WTC11 (cell line): ENCODE measurements at regions not wholly inside any gene's neighbourhood (a gene's known extent, or its start where the extent isn't known, plus 50 kb on each side); places are given as distances from the start of the nearest gene placed in this dataset.

Source experiments
- ATAC-seq: fragments of 200-7000 bp; cut with Tn5 transposase; 2 replicates; pipeline ENCODE4 v1.10.0; 2021; ENCODE audit warnings: mild to moderate bottlenecking, moderate library complexity
- CTCF ChIA-PET: fragments of 300-600 bp; sonication (Branson Sonifier 250); formaldehyde crosslinking; loops from one replicate; lab custom pipeline; 2021; ENCODE audit warnings: antibody characterized with exemption; lab: Charles Lee
- POLR2A ChIA-PET: fragments of 350-600 bp; sonication (Branson Sonifier 250); formaldehyde crosslinking; loops from one replicate; lab custom pipeline; 2021; ENCODE audit warnings: antibody characterized with exemption; lab: Charles Lee
- DNase-seq: peaks from one replicate; pipeline ENCODE4 v3.0.0; 2021; ENCODE audit warnings: low spot score
- H3K27ac Mint-ChIP-seq: 2 replicates; pipeline ENCODE4 v1.8.0; 2021; ENCODE audit warnings: mixed read lengths
- H3K27me3 Mint-ChIP-seq: 2 replicates; pipeline ENCODE4 v1.8.0; 2021; ENCODE audit warnings: low read depth, mild to moderate bottlenecking, moderate library complexity, mixed read lengths
- H3K36me3 Mint-ChIP-seq: 2 replicates; pipeline ENCODE4 v1.8.0; 2021; ENCODE audit warnings: mixed read lengths
- H3K4me1 Mint-ChIP-seq: 2 replicates; pipeline ENCODE4 v1.8.0; 2022; ENCODE audit warnings: mixed read lengths
- H3K4me3 Mint-ChIP-seq: 2 replicates; pipeline ENCODE4 v1.8.0; 2021; ENCODE audit warnings: mild to moderate bottlenecking, moderate library complexity, mixed read lengths
- H3K9me3 Mint-ChIP-seq: 2 replicates; pipeline ENCODE4 v1.8.0; 2021; ENCODE audit warnings: mixed read lengths
- ATF1 ChIP-seq: sonication (generic); formaldehyde crosslinking; IDR thresholded peaks from 2 replicates; pipeline ENCODE4 v1.8.1; 2023; ENCODE audit warnings: mild to moderate bottlenecking, moderate library complexity, missing genetic modification reagents
- CBFB ChIP-seq: sonication (generic); formaldehyde crosslinking; IDR thresholded peaks from 2 replicates; pipeline ENCODE4 v1.8.1; 2022; ENCODE audit warnings: mild to moderate bottlenecking, low read depth, missing genetic modification reagents
- CREB1 ChIP-seq: sonication (generic); formaldehyde crosslinking; IDR thresholded peaks from 2 replicates; pipeline ENCODE4 v1.8.0; 2023; ENCODE audit warnings: mild to moderate bottlenecking, missing genetic modification reagents
- GRHL2 ChIP-seq: fragments of 250-450 bp; sonication (Bioruptor Pico); IDR thresholded peaks from 2 replicates; pipeline ENCODE4 v1.8.0; 2022; ENCODE audit warnings: mild to moderate bottlenecking, moderate library complexity; ENCODE audit not compliant: insufficient replicate concordance, severe bottlenecking
- HMGA2 ChIP-seq: fragments of 250-450 bp; sonication (Bioruptor Pico); IDR thresholded peaks from 2 replicates; pipeline ENCODE4 v1.4.0; 2021; ENCODE audit warnings: mild to moderate bottlenecking, moderate library complexity
- KAT7 ChIP-seq: sonication (generic); formaldehyde crosslinking; IDR thresholded peaks from 2 replicates; pipeline ENCODE4 v1.8.1; 2023; ENCODE audit warnings: missing genetic modification reagents, mild to moderate bottlenecking, borderline replicate concordance
- NFE2L1 ChIP-seq: sonication (generic); formaldehyde crosslinking; IDR thresholded peaks from 2 replicates; pipeline ENCODE4 v1.8.1; 2023; ENCODE audit warnings: missing genetic modification reagents
- NR1H2 ChIP-seq: sonication (generic); formaldehyde crosslinking; IDR thresholded peaks from 2 replicates; pipeline ENCODE4 v1.9.0; 2021; ENCODE audit warnings: mild to moderate bottlenecking, moderate library complexity, missing genetic modification reagents
- RELA ChIP-seq: sonication (generic); formaldehyde crosslinking; IDR thresholded peaks from 2 replicates; pipeline ENCODE4 v1.8.1; 2022; ENCODE audit warnings: missing genetic modification reagents, mild to moderate bottlenecking, borderline replicate concordance
- SMAD3 ChIP-seq: sonication (generic); formaldehyde crosslinking; IDR thresholded peaks from 2 replicates; pipeline ENCODE4 v1.8.0; 2022; ENCODE audit warnings: missing genetic modification reagents, mild to moderate bottlenecking, borderline replicate concordance
- ZNF219 ChIP-seq: sonication (generic); formaldehyde crosslinking; IDR thresholded peaks from 2 replicates; pipeline ENCODE4 v1.8.0; 2023; ENCODE audit warnings: missing genetic modification reagents, mild to moderate bottlenecking, borderline replicate concordance
- ZNF423 ChIP-seq: fragments of 250-450 bp; sonication (Bioruptor Pico); IDR thresholded peaks from 2 replicates; pipeline ENCODE4 v2.1.2; 2022; ENCODE audit warnings: mild to moderate bottlenecking, moderate library complexity
- TF ChIP-seq, protein P1 (sequence below): sonication (generic); formaldehyde crosslinking; IDR thresholded peaks from 2 replicates; pipeline ENCODE4 v1.8.1; 2023; ENCODE audit warnings: mild to moderate bottlenecking, missing genetic modification reagents, moderate library complexity
- TF ChIP-seq, protein P2 (sequence below): fragments of 250-450 bp; sonication (Bioruptor Pico); conservative IDR thresholded peaks from 2 replicates; pipeline ENCODE4 v1.9.0; 2021; ENCODE audit warnings: mild to moderate bottlenecking
- TF ChIP-seq, protein P3 (sequence below): sonication (generic); formaldehyde crosslinking; IDR thresholded peaks from 2 replicates; pipeline ENCODE4 v1.8.1; 2023; ENCODE audit warnings: mild to moderate bottlenecking, missing genetic modification reagents
- TF ChIP-seq, protein P4 (sequence below): sonication (generic); formaldehyde crosslinking; IDR thresholded peaks from 2 replicates; pipeline ENCODE4 v1.8.1; 2023; ENCODE audit warnings: mild to moderate bottlenecking, missing genetic modification reagents, borderline replicate concordance
- TF ChIP-seq, protein P5 (sequence below): sonication (generic); formaldehyde crosslinking; IDR thresholded peaks from 2 replicates; pipeline ENCODE4 v1.8.0; 2022; ENCODE audit warnings: mild to moderate bottlenecking, missing genetic modification reagents
- TF ChIP-seq, protein P6 (sequence below): sonication (generic); formaldehyde crosslinking; IDR thresholded peaks from 2 replicates; pipeline ENCODE4 v1.8.0; 2022; ENCODE audit warnings: mild to moderate bottlenecking, missing genetic modification reagents
- TF ChIP-seq, protein P7 (sequence below): fragments of 250-450 bp; sonication (Bioruptor Pico); IDR thresholded peaks from 2 replicates; pipeline ENCODE4 v2.1.2; 2022; ENCODE audit warnings: mild to moderate bottlenecking, moderate library complexity
- TF ChIP-seq, protein P8 (sequence below): sonication (generic); formaldehyde crosslinking; IDR thresholded peaks from 2 replicates; pipeline ENCODE4 v1.8.0; 2023; ENCODE audit warnings: missing genetic modification reagents
- TF ChIP-seq, protein P9 (sequence below): fragments of 250-450 bp; sonication (Bioruptor Pico); IDR thresholded peaks from 2 replicates; pipeline ENCODE4 v1.9.0; 2021; ENCODE audit warnings: mild to moderate bottlenecking

DNA sequence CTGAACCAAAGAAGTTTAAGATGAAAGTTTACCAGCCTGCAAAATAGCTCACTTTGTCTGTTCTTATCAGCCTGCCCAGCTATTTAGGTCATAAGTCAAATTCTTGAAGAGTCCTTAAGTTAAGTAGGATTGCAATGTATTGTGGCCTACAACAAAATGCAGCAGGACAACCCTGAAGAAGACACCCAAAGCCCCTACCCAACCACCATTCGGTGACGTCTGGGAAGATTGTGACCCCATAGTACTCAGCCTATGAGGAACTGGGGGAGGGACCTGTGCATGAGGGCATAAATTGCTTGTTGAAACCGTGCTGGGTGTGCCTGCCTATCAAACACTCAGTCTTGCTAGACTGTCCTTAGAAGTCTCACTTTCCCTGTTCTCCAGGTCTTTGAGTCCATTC lies 50.5 kb upstream of the FDX1 start (continued):
- no peak for TF ChIP-seq RELA (CRISPR knock-in tag)
- TF ChIP-seq, protein P1, sequence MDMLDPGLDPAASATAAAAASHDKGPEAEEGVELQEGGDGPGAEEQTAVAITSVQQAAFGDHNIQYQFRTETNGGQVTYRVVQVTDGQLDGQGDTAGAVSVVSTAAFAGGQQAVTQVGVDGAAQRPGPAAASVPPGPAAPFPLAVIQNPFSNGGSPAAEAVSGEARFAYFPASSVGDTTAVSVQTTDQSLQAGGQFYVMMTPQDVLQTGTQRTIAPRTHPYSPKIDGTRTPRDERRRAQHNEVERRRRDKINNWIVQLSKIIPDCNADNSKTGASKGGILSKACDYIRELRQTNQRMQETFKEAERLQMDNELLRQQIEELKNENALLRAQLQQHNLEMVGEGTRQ (CRISPR knock-in tag) = no peak
- TF ChIP-seq, protein P2, sequence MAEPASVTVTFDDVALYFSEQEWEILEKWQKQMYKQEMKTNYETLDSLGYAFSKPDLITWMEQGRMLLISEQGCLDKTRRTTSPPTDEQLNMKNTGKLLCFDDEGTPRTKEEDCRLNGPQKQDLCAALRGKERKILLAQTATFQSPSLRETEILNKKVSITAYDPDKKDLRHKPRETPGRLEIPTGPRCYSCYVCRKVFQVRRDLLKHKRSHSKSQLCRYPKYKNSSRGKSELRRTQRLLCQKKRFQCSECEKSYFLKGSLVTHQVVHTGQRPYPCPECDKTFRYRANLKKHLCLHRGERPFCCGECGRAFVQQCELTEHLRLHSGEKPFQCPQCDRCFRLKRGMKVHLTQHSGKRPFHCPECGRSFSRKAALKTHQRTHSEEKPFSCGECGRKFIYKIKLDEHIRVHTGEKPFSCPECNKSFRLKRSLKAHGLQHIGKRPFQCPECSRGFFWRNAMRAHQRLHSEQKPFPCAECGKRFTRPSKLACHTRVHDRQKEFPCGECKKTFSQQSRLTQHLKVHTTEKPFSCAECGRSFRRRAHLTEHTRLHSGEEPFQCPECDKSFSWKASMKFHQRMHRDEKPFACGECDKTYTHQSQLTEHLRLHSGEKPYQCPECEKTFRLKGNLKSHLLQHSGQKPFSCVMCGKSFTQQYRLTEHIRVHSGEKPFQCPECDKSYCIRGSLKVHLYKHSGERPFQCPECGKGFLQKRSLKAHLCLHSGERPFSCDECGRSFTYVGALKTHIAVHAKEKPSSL (CRISPR knock-in tag) = no peak
- TF ChIP-seq NR1H2 = no peak

DNA sequence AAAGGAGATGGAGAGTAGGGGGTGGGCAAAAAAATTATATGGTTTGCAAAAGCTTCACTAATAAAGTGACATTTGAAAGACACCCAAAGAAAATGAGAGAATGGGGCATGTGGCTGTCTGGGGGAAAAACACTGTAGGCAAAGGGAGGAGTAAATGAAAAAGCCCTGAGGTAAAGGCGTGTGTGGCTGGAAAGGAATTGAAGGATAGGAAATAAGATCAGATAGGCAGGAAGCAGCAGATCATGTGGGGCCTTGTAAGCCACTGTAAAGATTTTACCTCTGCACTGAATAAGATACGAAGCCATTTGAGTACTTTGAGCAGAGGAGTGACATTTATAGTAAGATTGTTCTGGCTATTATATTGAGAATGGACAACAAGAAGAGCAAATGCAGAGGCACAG lies 49.8 kb upstream of the FDX1 start:
- ChIA-PET CTCF (no interaction called here), POLR2A (no interaction called here)
- Mint-ChIP-seq H3K36me3 (peaks cover 4% of the 10 kb centered on the region; the same call in 1 of the 2 replicates), H3K27me3 (no peaks in the 10 kb centered on the region), H3K4me3 (no peak overlapping the region), H3K27ac (no peak overlapping the region), H3K4me1 (peaks cover 9% of the 10 kb centered on the region), H3K9me3 (peaks cover 7% of the 10 kb centered on the region)
- DNase-seq (no peak), ATAC-seq (no peak)
- TF ChIP-seq, protein P3, sequence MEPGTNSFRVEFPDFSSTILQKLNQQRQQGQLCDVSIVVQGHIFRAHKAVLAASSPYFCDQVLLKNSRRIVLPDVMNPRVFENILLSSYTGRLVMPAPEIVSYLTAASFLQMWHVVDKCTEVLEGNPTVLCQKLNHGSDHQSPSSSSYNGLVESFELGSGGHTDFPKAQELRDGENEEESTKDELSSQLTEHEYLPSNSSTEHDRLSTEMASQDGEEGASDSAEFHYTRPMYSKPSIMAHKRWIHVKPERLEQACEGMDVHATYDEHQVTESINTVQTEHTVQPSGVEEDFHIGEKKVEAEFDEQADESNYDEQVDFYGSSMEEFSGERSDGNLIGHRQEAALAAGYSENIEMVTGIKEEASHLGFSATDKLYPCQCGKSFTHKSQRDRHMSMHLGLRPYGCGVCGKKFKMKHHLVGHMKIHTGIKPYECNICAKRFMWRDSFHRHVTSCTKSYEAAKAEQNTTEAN (CRISPR knock-in tag) = no peak
- TF ChIP-seq ZNF423 (CRISPR knock-in tag) = no peak
- no peak for TF ChIP-seq ZNF219
- TF ChIP-seq, protein P4, sequence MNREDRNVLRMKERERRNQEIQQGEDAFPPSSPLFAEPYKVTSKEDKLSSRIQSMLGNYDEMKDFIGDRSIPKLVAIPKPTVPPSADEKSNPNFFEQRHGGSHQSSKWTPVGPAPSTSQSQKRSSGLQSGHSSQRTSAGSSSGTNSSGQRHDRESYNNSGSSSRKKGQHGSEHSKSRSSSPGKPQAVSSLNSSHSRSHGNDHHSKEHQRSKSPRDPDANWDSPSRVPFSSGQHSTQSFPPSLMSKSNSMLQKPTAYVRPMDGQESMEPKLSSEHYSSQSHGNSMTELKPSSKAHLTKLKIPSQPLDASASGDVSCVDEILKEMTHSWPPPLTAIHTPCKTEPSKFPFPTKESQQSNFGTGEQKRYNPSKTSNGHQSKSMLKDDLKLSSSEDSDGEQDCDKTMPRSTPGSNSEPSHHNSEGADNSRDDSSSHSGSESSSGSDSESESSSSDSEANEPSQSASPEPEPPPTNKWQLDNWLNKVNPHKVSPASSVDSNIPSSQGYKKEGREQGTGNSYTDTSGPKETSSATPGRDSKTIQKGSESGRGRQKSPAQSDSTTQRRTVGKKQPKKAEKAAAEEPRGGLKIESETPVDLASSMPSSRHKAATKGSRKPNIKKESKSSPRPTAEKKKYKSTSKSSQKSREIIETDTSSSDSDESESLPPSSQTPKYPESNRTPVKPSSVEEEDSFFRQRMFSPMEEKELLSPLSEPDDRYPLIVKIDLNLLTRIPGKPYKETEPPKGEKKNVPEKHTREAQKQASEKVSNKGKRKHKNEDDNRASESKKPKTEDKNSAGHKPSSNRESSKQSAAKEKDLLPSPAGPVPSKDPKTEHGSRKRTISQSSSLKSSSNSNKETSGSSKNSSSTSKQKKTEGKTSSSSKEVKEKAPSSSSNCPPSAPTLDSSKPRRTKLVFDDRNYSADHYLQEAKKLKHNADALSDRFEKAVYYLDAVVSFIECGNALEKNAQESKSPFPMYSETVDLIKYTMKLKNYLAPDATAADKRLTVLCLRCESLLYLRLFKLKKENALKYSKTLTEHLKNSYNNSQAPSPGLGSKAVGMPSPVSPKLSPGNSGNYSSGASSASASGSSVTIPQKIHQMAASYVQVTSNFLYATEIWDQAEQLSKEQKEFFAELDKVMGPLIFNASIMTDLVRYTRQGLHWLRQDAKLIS (CRISPR knock-in tag) = no peak
- TF ChIP-seq SMAD3 = no peak
- TF ChIP-seq HMGA2 = no peak
- TF ChIP-seq, protein P5, sequence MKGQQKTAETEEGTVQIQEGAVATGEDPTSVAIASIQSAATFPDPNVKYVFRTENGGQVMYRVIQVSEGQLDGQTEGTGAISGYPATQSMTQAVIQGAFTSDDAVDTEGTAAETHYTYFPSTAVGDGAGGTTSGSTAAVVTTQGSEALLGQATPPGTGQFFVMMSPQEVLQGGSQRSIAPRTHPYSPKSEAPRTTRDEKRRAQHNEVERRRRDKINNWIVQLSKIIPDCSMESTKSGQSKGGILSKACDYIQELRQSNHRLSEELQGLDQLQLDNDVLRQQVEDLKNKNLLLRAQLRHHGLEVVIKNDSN (CRISPR knock-in tag) = no peak
- TF ChIP-seq, protein P6, sequence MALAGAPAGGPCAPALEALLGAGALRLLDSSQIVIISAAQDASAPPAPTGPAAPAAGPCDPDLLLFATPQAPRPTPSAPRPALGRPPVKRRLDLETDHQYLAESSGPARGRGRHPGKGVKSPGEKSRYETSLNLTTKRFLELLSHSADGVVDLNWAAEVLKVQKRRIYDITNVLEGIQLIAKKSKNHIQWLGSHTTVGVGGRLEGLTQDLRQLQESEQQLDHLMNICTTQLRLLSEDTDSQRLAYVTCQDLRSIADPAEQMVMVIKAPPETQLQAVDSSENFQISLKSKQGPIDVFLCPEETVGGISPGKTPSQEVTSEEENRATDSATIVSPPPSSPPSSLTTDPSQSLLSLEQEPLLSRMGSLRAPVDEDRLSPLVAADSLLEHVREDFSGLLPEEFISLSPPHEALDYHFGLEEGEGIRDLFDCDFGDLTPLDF (CRISPR knock-in tag) = no peak
- TF ChIP-seq ATF1 = no peak
- TF ChIP-seq NFE2L1 = no peak
- no peak for TF ChIP-seq GRHL2 (CRISPR knock-in tag)
- TF ChIP-seq, protein P7, sequence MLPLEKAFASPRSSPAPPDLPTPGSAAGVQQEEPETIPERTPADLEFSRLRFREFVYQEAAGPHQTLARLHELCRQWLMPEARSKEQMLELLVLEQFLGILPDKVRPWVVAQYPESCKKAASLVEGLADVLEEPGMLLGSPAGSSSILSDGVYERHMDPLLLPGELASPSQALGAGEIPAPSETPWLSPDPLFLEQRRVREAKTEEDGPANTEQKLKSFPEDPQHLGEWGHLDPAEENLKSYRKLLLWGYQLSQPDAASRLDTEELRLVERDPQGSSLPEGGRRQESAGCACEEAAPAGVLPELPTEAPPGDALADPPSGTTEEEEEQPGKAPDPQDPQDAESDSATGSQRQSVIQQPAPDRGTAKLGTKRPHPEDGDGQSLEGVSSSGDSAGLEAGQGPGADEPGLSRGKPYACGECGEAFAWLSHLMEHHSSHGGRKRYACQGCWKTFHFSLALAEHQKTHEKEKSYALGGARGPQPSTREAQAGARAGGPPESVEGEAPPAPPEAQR (CRISPR knock-in tag) = no peak
- TF ChIP-seq, protein P8, sequence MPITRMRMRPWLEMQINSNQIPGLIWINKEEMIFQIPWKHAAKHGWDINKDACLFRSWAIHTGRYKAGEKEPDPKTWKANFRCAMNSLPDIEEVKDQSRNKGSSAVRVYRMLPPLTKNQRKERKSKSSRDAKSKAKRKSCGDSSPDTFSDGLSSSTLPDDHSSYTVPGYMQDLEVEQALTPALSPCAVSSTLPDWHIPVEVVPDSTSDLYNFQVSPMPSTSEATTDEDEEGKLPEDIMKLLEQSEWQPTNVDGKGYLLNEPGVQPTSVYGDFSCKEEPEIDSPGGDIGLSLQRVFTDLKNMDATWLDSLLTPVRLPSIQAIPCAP (CRISPR knock-in tag) = no peak
- TF ChIP-seq KAT7 = no peak
- no peak for TF ChIP-seq CREB1 (CRISPR knock-in tag)
- TF ChIP-seq CBFB (CRISPR knock-in tag) = no peak
- TF ChIP-seq, protein P9, sequence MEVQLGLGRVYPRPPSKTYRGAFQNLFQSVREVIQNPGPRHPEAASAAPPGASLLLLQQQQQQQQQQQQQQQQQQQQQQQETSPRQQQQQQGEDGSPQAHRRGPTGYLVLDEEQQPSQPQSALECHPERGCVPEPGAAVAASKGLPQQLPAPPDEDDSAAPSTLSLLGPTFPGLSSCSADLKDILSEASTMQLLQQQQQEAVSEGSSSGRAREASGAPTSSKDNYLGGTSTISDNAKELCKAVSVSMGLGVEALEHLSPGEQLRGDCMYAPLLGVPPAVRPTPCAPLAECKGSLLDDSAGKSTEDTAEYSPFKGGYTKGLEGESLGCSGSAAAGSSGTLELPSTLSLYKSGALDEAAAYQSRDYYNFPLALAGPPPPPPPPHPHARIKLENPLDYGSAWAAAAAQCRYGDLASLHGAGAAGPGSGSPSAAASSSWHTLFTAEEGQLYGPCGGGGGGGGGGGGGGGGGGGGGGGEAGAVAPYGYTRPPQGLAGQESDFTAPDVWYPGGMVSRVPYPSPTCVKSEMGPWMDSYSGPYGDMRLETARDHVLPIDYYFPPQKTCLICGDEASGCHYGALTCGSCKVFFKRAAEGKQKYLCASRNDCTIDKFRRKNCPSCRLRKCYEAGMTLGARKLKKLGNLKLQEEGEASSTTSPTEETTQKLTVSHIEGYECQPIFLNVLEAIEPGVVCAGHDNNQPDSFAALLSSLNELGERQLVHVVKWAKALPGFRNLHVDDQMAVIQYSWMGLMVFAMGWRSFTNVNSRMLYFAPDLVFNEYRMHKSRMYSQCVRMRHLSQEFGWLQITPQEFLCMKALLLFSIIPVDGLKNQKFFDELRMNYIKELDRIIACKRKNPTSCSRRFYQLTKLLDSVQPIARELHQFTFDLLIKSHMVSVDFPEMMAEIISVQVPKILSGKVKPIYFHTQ = no peak
